Fibroblast of skin of abdomen (primary cell): ENCODE measurements at regions not wholly inside any gene's neighbourhood (a gene's known extent, or its start where the extent isn't known, plus 50 kb on each side); places are given as distances from the start of the nearest gene placed in this dataset.
"Not testable (repeated sequence)": the region's sequence is repeated elsewhere in the genome, so short reads cannot be mapped to it uniquely, and the experiment has no call there.

ENCODE experiments used
- DNase-seq: peaks from one replicate; pipeline ENCODE4 v3.0.0-alpha.2; 2013

GRCh38 chr1:166629946-166630345, 209.3 kb upstream of the POGK start:
- DNase-seq: no peak

GRCh38 chr1:166630369-166630768, 208.9 kb upstream of the POGK start:
- no peak for DNase-seq

GRCh38 chr1:166638137-166638536, 201.1 kb upstream of the POGK start:
- DNase-seq: no peak

GRCh38 chr1:166657228-166657627, 182.0 kb upstream of the POGK start:
- DNase-seq: not testable (repeated sequence)

GRCh38 chr1:166666790-166667189, 172.5 kb upstream of the POGK start:
- not testable (repeated sequence) for DNase-seq

GRCh38 chr1:166667600-166667999, 171.7 kb upstream of the POGK start:
- DNase-seq: not testable (repeated sequence)

GRCh38 chr1:166671627-166672026, 167.6 kb upstream of the POGK start:
- DNase-seq: no peak

GRCh38 chr1:166673722-166674121, 165.6 kb upstream of the POGK start:
- no peak for DNase-seq

GRCh38 chr1:166675213-166675612, 164.1 kb upstream of the POGK start:
- no peak for DNase-seq

- DNase-seq: no peak
Observed at GRCh38 chr1:166676981-166677380, 162.3 kb upstream of the POGK start.

- no peak for DNase-seq
Observed at GRCh38 chr1:166679369-166679768, 159.9 kb upstream of the POGK start.

GRCh38 chr1:166682588-166682987, 156.7 kb upstream of the POGK start:
- DNase-seq: no peak

GRCh38 chr1:166684669-166685068, 154.6 kb upstream of the POGK start:
- not testable (repeated sequence) for DNase-seq

- no peak for DNase-seq
Observed at GRCh38 chr1:166685200-166685599, 154.1 kb upstream of the POGK start.

GRCh38 chr1:166685891-166686290, 153.4 kb upstream of the POGK start:
- DNase-seq: not testable (repeated sequence)

GRCh38 chr1:166690596-166690995, 148.7 kb upstream of the POGK start:
- not testable (repeated sequence) for DNase-seq

GRCh38 chr1:166691476-166691875, 147.8 kb upstream of the POGK start:
- DNase-seq: no peak

GRCh38 chr1:166692346-166692745, 146.9 kb upstream of the POGK start:
- no peak for DNase-seq

- DNase-seq: no peak
Observed at GRCh38 chr1:166693158-166693557, 146.1 kb upstream of the POGK start.

- DNase-seq: no peak
Observed at GRCh38 chr1:166693673-166694297, 145.5 kb upstream of the POGK start.

GRCh38 chr1:166695115-166695514, 144.2 kb upstream of the POGK start:
- DNase-seq: no peak

GRCh38 chr1:166695834-166696233, 143.4 kb upstream of the POGK start:
- not testable (repeated sequence) for DNase-seq

- DNase-seq: no peak
Observed at GRCh38 chr1:166698771-166699170, 140.5 kb upstream of the POGK start.

- no peak for DNase-seq
Observed at GRCh38 chr1:166699613-166700012, 139.7 kb upstream of the POGK start.

- no peak for DNase-seq
Observed at GRCh38 chr1:166700696-166701095, 138.6 kb upstream of the POGK start.
